Panc1 (cell line): ENCODE measurements at regions not wholly inside any gene's neighbourhood (a gene's known extent, or its start where the extent isn't known, plus 50 kb on each side); places are given as distances from the start of the nearest gene placed in this dataset.

Experiments
- ATAC-seq: fragments of 200-7000 bp; cut with Tn5 transposase; 2 replicates; pipeline ENCODE4 v1.9.1; 2020; ENCODE audit warnings: mild to moderate bottlenecking, moderate library complexity
- BruUV-seq: library from RNA; stranded (reverse); fragments of 400-500 nt; replicated peaks from 2 replicates; lab custom pipeline; 2021; lab: Mats Ljungman, UMichigan
- CTCF ChIA-PET: fragments of 300-600 bp; sonication (Branson Sonifier 250); formaldehyde crosslinking; loops from one replicate; lab custom pipeline; 2022; ENCODE audit warnings: antibody characterized with exemption; lab: Charles Lee
- POLR2A ChIA-PET: fragments of 300-600 bp; sonication (Branson Sonifier 250); formaldehyde crosslinking; loops from one replicate; lab custom pipeline; 2022; ENCODE audit warnings: antibody characterized with exemption; lab: Charles Lee
- DNase-seq: peaks from one replicate; pipeline ENCODE4 v3.0.0-alpha.2; 2010; ENCODE audit warnings: low read depth, low spot score
- H3K27ac ChIP-seq: 2 replicates; pipeline ENCODE4 v1.5.1; 2011; ENCODE audit warnings: mild to moderate bottlenecking, low read length, inconsistent platforms
- H3K27me3 ChIP-seq: fragments of 200-500 bp; sonication (Bioruptor generic); 2 replicates; pipeline ENCODE4 v1.6.0; 2014; ENCODE audit warnings: low read length, inconsistent platforms; ENCODE audit not compliant: control insufficient read depth, insufficient read depth
- H3K36me3 ChIP-seq: fragments of 200-500 bp; sonication (Bioruptor generic); 2 replicates; pipeline ENCODE4 v1.5.1; 2014; ENCODE audit warnings: inconsistent platforms, mild to moderate bottlenecking, low read length, moderate library complexity; ENCODE audit not compliant: control insufficient read depth, insufficient read depth
- H3K4me1 ChIP-seq: 2 replicates; pipeline ENCODE4 v1.5.1; 2011; ENCODE audit warnings: inconsistent platforms, mild to moderate bottlenecking, low read length, moderate library complexity; ENCODE audit not compliant: control insufficient read depth, insufficient read depth
- H3K4me3 ChIP-seq, 2 experiments: 2 replicates each; pipeline ENCODE4 v1.5.1; 2011 to 2012; ENCODE audit warnings: low read depth in 2 of 2, low read length in 2 of 2, mild to moderate bottlenecking in 2 of 2, inconsistent platforms in 1 of 2, moderate library complexity in 1 of 2
- H3K9me3 ChIP-seq: fragments of 200-500 bp; sonication (Bioruptor generic); 2 replicates; pipeline ENCODE4 v1.5.1; 2014; ENCODE audit warnings: low read depth, mild to moderate bottlenecking, inconsistent platforms, low read length, moderate library complexity; ENCODE audit not compliant: control insufficient read depth, insufficient read depth
- CTCF ChIP-seq: fragments of 450-650 bp; IDR thresholded peaks from 2 replicates; pipeline ENCODE4 v1.5.1; 2017; ENCODE audit warnings: mild to moderate bottlenecking
- POLR2AphosphoS5 ChIP-seq: IDR thresholded peaks from 2 replicates; pipeline ENCODE4 v1.6.1; 2012; ENCODE audit warnings: mild to moderate bottlenecking, low read depth, low read length, moderate library complexity
- REST ChIP-seq, 2 experiments: IDR thresholded peaks; 2 replicates each; pipeline ENCODE4 v1.6.1; 2011 to 2012; ENCODE audit warnings: low read depth in 2 of 2, control low read depth in 1 of 2, low read length in 1 of 2, mild to moderate bottlenecking in 1 of 2, moderate library complexity in 1 of 2; ENCODE audit not compliant: insufficient read depth in 1 of 2
- SIN3A ChIP-seq: IDR thresholded peaks from 2 replicates; pipeline ENCODE4 v1.6.1; 2012; ENCODE audit warnings: low read depth, mild to moderate bottlenecking, low read length, moderate library complexity, borderline replicate concordance; ENCODE audit not compliant: insufficient read depth
- TCF7L2 ChIP-seq: IDR thresholded peaks from 2 replicates; pipeline ENCODE4 v1.6.1; 2011; ENCODE audit warnings: mild to moderate bottlenecking, low read depth, low read length, inconsistent platforms
- in situ Hi-C: cut with HindIII; loops from 2 replicates; pipeline ENCODE4 v1.10.0; 2016; ENCODE audit warnings: low sequenced_read_pairs, low pct_unique_long_range_greater_than_20kb
- intact Hi-C: fragments of 100-400 bp; cut with micrococcal nuclease; formaldehyde crosslinking; loops from one replicate; pipeline ENCODE4 v1.10.0; 2022; ENCODE audit not compliant: unreplicated experiment

GRCh38 chr21:25449950-25450349, 157.3 kb downstream of the MRPL39 start:
- no peaks in the 10 kb centered on the region for H3K36me3 ChIP-seq
- H3K4me1 ChIP-seq: no peaks in the 10 kb centered on the region
- in situ Hi-C loops: no loop called here
- TF ChIP-seq TCF7L2 (no peak), SIN3A (no peak), CTCF (no peak), REST (IDR thresholded peaks at IDR 0.05; ENCODE audit: insufficient read depth in 1 of 2, low read depth in 2 of 2, low read length in 1 of 2) (no peak), POLR2AphosphoS5 (no peak)
- H3K4me3 ChIP-seq: no peak overlapping the region
- BruUV-seq: no TSS peak
- H3K27me3 ChIP-seq: no peaks in the 10 kb centered on the region
- no peak overlapping the region for H3K27ac ChIP-seq
- no peaks in the 10 kb centered on the region for H3K9me3 ChIP-seq
- ATAC-seq: no peak
- intact Hi-C loops: no loop called here
- CTCF ChIA-PET: no interaction called here
- POLR2A ChIA-PET: no interaction called here
- DNase-seq: no peak

GRCh38 chr21:25441835-25442234, 165.4 kb downstream of the MRPL39 start:
- CTCF ChIA-PET: no interaction called here

More at GRCh38 chr21:25441835-25442234, 165.4 kb downstream of the MRPL39 start:
- ATAC-seq (no peak), DNase-seq (no peak)
- no peaks in the 10 kb centered on the region for H3K9me3 ChIP-seq
- no peaks in the 10 kb centered on the region for H3K4me1 ChIP-seq
- BruUV-seq: no TSS peak
- TF ChIP-seq TCF7L2: no peak
- TF ChIP-seq REST (IDR thresholded peaks at IDR 0.05; ENCODE audit: insufficient read depth in 1 of 2, low read depth in 2 of 2, low read length in 1 of 2): no peak
- no peak for TF ChIP-seq POLR2AphosphoS5
- TF ChIP-seq SIN3A: no peak
- TF ChIP-seq CTCF: no peak
- no peak overlapping the region for H3K27ac ChIP-seq
- H3K36me3 ChIP-seq: no peaks in the 10 kb centered on the region
- H3K4me3 ChIP-seq: no peak overlapping the region
- intact Hi-C loops: no loop called here
- no peaks in the 10 kb centered on the region for H3K27me3 ChIP-seq
- POLR2A ChIA-PET: no interaction called here
- in situ Hi-C loops: no loop called here
